ENCODE measurements at regions not wholly inside any gene's neighbourhood (a gene's known extent, or its start where the extent isn't known, plus 50 kb on each side); places are given as distances from the start of the nearest gene placed in this dataset.
A peak's percentile ranks its signal among the peaks of the same experiment; 100 is the strongest.

GRCh38 chr3:193190146-193190786 is 50.8 kb upstream of the PLAAT1 start:
- Histone ChIP-seq H4K20me1 (ENCODE audit: control insufficient read depth, insufficient read depth, low read depth, low read length) (no peaks in the 10 kb centered on the region), H3K79me2 (ENCODE audit: control insufficient read depth, low read length) (no peaks in the 10 kb centered on the region), H3K9me2 (replicated peaks; ENCODE audit: control insufficient read depth, low read length) (no peaks in the 10 kb centered on the region), H3K9me3 (ENCODE audit: control insufficient read depth, insufficient read depth, low read length) (no peaks in the 10 kb centered on the region), H3K27ac (ENCODE audit: low read depth, low read length) (no peak overlapping the region), H3K27me3 (ENCODE audit: control insufficient read depth, low read length) (no peaks in the 10 kb centered on the region), H3K4me2 (ENCODE audit: low read length) (no peak overlapping the region), H3K4me1 (ENCODE audit: control insufficient read depth, low read length) (no peaks in the 10 kb centered on the region), H3F3A (ENCODE audit: control insufficient read depth, insufficient read depth) (no peaks in the 10 kb centered on the region), H3K4me3 (ENCODE audit: low read length) (no peak overlapping the region), H3K36me3 (ENCODE audit: control insufficient read depth, low read length) (no peaks in the 10 kb centered on the region)
- peak; percentile 63 for TF ChIP-seq CTCF (IDR thresholded peaks at IDR 0.05; ENCODE audit: low read depth, low read length, poor library complexity, severe bottlenecking)
- no peak for TF ChIP-seq EZH2phosphoT487 (IDR thresholded peaks at IDR 0.05; ENCODE audit: borderline replicate concordance, low read length)
